ENCODE measurements at regions not wholly inside any gene's neighbourhood (a gene's known extent, or its start where the extent isn't known, plus 50 kb on each side); places are given as distances from the start of the nearest gene placed in this dataset.

DNA sequence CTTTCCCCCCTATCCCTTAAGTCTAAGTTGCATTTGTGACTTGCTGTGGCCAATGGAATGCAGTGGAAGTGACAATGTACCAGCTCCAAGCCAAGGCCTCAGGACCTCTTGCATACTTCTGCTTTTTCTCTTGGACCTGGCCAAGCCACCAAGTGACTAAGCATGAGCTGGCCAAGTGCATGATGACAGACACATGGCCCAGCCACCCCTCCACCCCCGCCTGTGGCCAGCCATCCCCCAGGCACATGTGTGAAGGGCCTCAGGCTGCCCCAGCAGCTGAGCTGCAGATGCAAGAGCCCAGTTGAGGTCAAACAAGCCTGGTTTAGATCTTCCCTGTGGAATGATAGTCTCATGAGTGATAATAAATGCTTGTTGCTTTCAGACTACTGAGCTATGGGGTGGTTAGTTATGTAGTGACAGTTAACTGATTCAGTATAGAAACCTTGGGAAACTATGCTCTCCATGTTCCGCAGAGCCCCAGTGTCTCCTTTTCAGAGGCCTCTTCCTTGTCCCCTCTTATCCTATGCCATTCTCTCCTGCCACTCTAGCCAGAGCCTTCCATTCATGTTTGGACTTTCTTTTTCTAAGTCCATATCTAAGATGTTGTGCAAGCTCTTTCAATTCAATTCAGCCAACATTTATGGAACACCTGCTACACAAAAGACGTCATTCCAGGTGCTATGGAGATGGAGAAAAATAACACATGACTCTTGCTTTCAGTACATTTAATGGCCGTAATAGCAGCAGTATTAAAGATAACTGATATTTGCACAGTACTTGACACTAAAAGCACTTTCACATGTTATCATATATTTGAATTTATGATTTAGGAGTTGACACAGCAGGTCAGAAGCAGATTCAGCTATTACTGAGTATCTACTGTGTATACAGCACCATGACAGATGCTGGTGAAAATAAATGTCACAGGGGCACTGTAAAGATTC, 55.5 kb upstream of the LOXL4 start:
- DNase-seq (ENCODE audit: low read depth, low spot score) (peak; percentile 83), ATAC-seq (peak; percentile 94)
- intact Hi-C loops (cut with micrococcal nuclease) = no loop called here
- RAD21 ChIA-PET (ENCODE audit: low non-redundant PET in 1 of 2, low total read pairs in 2 of 2, uncharacterized antibody in 2 of 2, unreplicated experiment in 2 of 2) = interaction anchor here in 1 of 2 experiments (0.5 kb wide), 1 partner anchor 408 kb away, joined by 3 read pairs; no protein-coding TSS in a partner anchor
- Histone ChIP-seq H3K4me2 (ENCODE audit: low read length) (peak overlapping the region; percentile 33), H3K36me3 (ENCODE audit: control insufficient read depth in 1 of 2, insufficient read depth in 2 of 2, low read length in 2 of 2) (no peaks in the 10 kb centered on the region), H4K20me1 (ENCODE audit: insufficient read depth) (no peaks in the 10 kb centered on the region), H3K9me3 (ENCODE audit: control insufficient read depth in 1 of 2, insufficient read depth in 1 of 2, low read depth in 1 of 2, low read length in 2 of 2) (peaks cover 0 to 2% of the 10 kb centered on the region in 2 experiments; a peak in 1 of 4 replicates), H3K4me3 (replicated peaks in 1 of 2; ENCODE audit: low read depth in 1 of 2, low read length in 2 of 2) (no peak overlapping the region), H3K9ac (ENCODE audit: low read length) (no peak overlapping the region), H3K9me2 (ENCODE audit: insufficient read depth) (no peaks in the 10 kb centered on the region), H3K27me3 (ENCODE audit: insufficient read depth, low read length) (peaks cover 5% of the 10 kb centered on the region; the same call in 1 of the 2 replicates), H3K79me2 (ENCODE audit: insufficient read depth, low read length) (no peaks in the 10 kb centered on the region), H3K4me1 (ENCODE audit: control insufficient read depth in 1 of 2, insufficient read depth in 2 of 2, low read length in 2 of 2) (peaks cover 4 to 16% of the 10 kb centered on the region in 2 experiments), H3K27ac (ENCODE audit: low read depth, low read length) (no peak overlapping the region), H2AFZ (ENCODE audit: low read depth, low read length, poor library complexity, severe bottlenecking) (no peak overlapping the region)
- POLR2A ChIA-PET = interaction anchor here (0.8 kb wide), 2 partner anchors 10 to 58 kb away, joined by 3 read pairs; no protein-coding TSS in a partner anchor
- CTCF ChIA-PET = interaction anchor here (1.0 to 2.2 kb wide), 5 partner anchors 8 to 282 kb away, joined by 3 to 17 read pairs (median 7); no protein-coding TSS in a partner anchor
- BruUV-seq (replicated peaks) = no TSS peak
- TF ChIP-seq SIN3A (IDR thresholded peaks at IDR 0.05; ENCODE audit: low read depth) = peak; percentile 84
- TF ChIP-seq FOSL1 (IDR thresholded peaks at IDR 0.05; ENCODE audit: low read depth) = peak; percentile 99
- no peak for TF ChIP-seq RAD21 (IDR thresholded peaks at IDR 0.05; ENCODE audit: low read depth)
- TF ChIP-seq, protein P1, sequence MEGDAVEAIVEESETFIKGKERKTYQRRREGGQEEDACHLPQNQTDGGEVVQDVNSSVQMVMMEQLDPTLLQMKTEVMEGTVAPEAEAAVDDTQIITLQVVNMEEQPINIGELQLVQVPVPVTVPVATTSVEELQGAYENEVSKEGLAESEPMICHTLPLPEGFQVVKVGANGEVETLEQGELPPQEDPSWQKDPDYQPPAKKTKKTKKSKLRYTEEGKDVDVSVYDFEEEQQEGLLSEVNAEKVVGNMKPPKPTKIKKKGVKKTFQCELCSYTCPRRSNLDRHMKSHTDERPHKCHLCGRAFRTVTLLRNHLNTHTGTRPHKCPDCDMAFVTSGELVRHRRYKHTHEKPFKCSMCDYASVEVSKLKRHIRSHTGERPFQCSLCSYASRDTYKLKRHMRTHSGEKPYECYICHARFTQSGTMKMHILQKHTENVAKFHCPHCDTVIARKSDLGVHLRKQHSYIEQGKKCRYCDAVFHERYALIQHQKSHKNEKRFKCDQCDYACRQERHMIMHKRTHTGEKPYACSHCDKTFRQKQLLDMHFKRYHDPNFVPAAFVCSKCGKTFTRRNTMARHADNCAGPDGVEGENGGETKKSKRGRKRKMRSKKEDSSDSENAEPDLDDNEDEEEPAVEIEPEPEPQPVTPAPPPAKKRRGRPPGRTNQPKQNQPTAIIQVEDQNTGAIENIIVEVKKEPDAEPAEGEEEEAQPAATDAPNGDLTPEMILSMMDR (IDR thresholded peaks at IDR 0.05 in 2 of 3, conservative IDR thresholded peaks at IDR 0.05 in 1 of 3; ENCODE audit: borderline replicate concordance in 1 of 3, insufficient read depth in 1 of 3, low read depth in 2 of 3, low read length in 2 of 3) = no peak
- peak; percentile 97 for TF ChIP-seq EGR1 (IDR thresholded peaks at IDR 0.05; ENCODE audit: low read depth)
- TF ChIP-seq EZH2phosphoT487 (IDR thresholded peaks at IDR 0.05; ENCODE audit: borderline replicate concordance) = no peak
- no peak for TF ChIP-seq ELF1 (IDR thresholded peaks at IDR 0.05; ENCODE audit: borderline replicate concordance, low read depth)
- no peak for TF ChIP-seq ZNF274 (IDR thresholded peaks at IDR 0.05; ENCODE audit: low read depth, low read length)
- TF ChIP-seq ZFX (IDR thresholded peaks at IDR 0.05) = no peak
- TF ChIP-seq, protein P2, sequence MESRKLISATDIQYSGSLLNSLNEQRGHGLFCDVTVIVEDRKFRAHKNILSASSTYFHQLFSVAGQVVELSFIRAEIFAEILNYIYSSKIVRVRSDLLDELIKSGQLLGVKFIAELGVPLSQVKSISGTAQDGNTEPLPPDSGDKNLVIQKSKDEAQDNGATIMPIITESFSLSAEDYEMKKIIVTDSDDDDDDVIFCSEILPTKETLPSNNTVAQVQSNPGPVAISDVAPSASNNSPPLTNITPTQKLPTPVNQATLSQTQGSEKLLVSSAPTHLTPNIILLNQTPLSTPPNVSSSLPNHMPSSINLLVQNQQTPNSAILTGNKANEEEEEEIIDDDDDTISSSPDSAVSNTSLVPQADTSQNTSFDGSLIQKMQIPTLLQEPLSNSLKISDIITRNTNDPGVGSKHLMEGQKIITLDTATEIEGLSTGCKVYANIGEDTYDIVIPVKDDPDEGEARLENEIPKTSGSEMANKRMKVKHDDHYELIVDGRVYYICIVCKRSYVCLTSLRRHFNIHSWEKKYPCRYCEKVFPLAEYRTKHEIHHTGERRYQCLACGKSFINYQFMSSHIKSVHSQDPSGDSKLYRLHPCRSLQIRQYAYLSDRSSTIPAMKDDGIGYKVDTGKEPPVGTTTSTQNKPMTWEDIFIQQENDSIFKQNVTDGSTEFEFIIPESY (IDR thresholded peaks at IDR 0.05; ENCODE audit: extremely low read depth, insufficient replicate concordance, low read length) = peak; percentile 48
- peak; percentile 91 for TF ChIP-seq SP1 (IDR thresholded peaks at IDR 0.05; ENCODE audit: low read depth)
- peak; percentile 79 for TF ChIP-seq CEBPB (IDR thresholded peaks at IDR 0.05; ENCODE audit: low read depth)
- peak; percentile 81 for TF ChIP-seq SRF (IDR thresholded peaks at IDR 0.05; ENCODE audit: low read depth)
- peak; percentile 56; the same call in 1 of the 2 replicates for TF ChIP-seq POLR2AphosphoS5 (IDR thresholded peaks at IDR 0.05; ENCODE audit: low read depth, low read length)
- TF ChIP-seq, protein P3, sequence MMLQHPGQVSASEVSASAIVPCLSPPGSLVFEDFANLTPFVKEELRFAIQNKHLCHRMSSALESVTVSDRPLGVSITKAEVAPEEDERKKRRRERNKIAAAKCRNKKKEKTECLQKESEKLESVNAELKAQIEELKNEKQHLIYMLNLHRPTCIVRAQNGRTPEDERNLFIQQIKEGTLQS (IDR thresholded peaks at IDR 0.05) = no peak
- no peak for TF ChIP-seq EZH2 (IDR thresholded peaks at IDR 0.05)
- TF ChIP-seq TCF7L2 (IDR thresholded peaks at IDR 0.05; ENCODE audit: borderline replicate concordance, extremely low read depth, insufficient read depth, insufficient read length) = no peak
- peak; percentile 31 for TF ChIP-seq YY1 (IDR thresholded peaks at IDR 0.05; ENCODE audit: extremely low read depth, insufficient replicate concordance, low read depth, low read length)

All from HCT116 (cell line).